GM21717 (cell line): ENCODE measurements at regions not wholly inside any gene's neighbourhood (a gene's known extent, or its start where the extent isn't known, plus 50 kb on each side); places are given as distances from the start of the nearest gene placed in this dataset.

Experiments used
- ATAC-seq: cut with Tn5 transposase; IDR thresholded peaks from one replicate; pipeline ENCODE4 v1.9.1; 2021; ENCODE audit warnings: mild to moderate bottlenecking, moderate library complexity; ENCODE audit not compliant: unreplicated experiment

GRCh38 chr7:41027428-41028115, 675.3 kb downstream of the INHBA start:
- no peak for ATAC-seq

GRCh38 chr7:41024126-41024525, 678.8 kb downstream of the INHBA start:
- no peak for ATAC-seq

GRCh38 chr7:41020056-41020455, 682.8 kb downstream of the INHBA start:
- no peak for ATAC-seq

- no peak for ATAC-seq
Measured at GRCh38 chr7:41013117-41013516, 689.8 kb downstream of the INHBA start.

GRCh38 chr7:41012041-41012440, 690.8 kb downstream of the INHBA start:
- no peak for ATAC-seq

- ATAC-seq: no peak
Measured at GRCh38 chr7:41010967-41011366, 691.9 kb downstream of the INHBA start.

- no peak for ATAC-seq
Measured at GRCh38 chr7:41010418-41010817, 692.5 kb downstream of the INHBA start.

GRCh38 chr7:41007811-41008210, 695.1 kb downstream of the INHBA start:
- ATAC-seq: no peak

GRCh38 chr7:41007351-41007751, 695.5 kb downstream of the INHBA start:
- no peak for ATAC-seq

GRCh38 chr7:41006306-41006995, 696.4 kb downstream of the INHBA start:
- no peak for ATAC-seq

- ATAC-seq: no peak
Measured at GRCh38 chr7:41005374-41005901, 697.5 kb downstream of the INHBA start.

- ATAC-seq: no peak
Measured at GRCh38 chr7:41003977-41004376, 698.9 kb downstream of the INHBA start.

- ATAC-seq: no peak
Measured at GRCh38 chr7:41003611-41003940, 699.3 kb downstream of the INHBA start.

- peak; percentile 50 for ATAC-seq
Measured at GRCh38 chr7:41002741-41003610, 699.9 kb downstream of the INHBA start.

GRCh38 chr7:41000042-41000441, 702.8 kb downstream of the INHBA start:
- ATAC-seq: no peak

GRCh38 chr7:40996233-40996677, 706.6 kb downstream of the INHBA start:
- ATAC-seq: no peak

- ATAC-seq: no peak
Measured at GRCh38 chr7:40990841-40991240, 712.0 kb downstream of the INHBA start.

- ATAC-seq: no peak
Measured at GRCh38 chr7:40987571-40987970, 715.3 kb downstream of the INHBA start.

- ATAC-seq: no peak
Measured at GRCh38 chr7:40986351-40986873, 716.5 kb downstream of the INHBA start.

- ATAC-seq: no peak
Measured at GRCh38 chr7:40983111-40983510, 719.8 kb downstream of the INHBA start.

- no peak for ATAC-seq
Measured at GRCh38 chr7:40979296-40979695, 723.6 kb downstream of the INHBA start.
